Heart right ventricle (tissue), 16 donors: ENCODE measurements at regions not wholly inside any gene's neighbourhood (a gene's known extent, or its start where the extent isn't known, plus 50 kb on each side); places are given as distances from the start of the nearest gene placed in this dataset.
"Not testable (repeated sequence)": the region's sequence is repeated elsewhere in the genome, so short reads cannot be mapped to it uniquely, and the experiment has no call there.

Experiments used
- ATAC-seq, 8 donors: fragments of 200-7000 bp; cut with Tn5 transposase; one replicate each; pipeline ENCODE4 v1.9.1; 2020; ENCODE audit warnings: mild to moderate bottlenecking in 8 of 8, moderate library complexity in 8 of 8, moderate number of reproducible peaks in 1 of 8
- DNase-seq, 2 donors: peaks; one replicate each; pipeline ENCODE4 v3.0.0-alpha.2; 2020
- H3K27ac ChIP-seq, 10 donors: fragments of 200-600 bp; sonication (generic) in 2 of 10; one replicate each; pipeline versions ENCODE4 v1.5.0 to v1.8.0; 2020 to 2022; ENCODE audit warnings: mild to moderate bottlenecking in 3 of 10
- H3K27me3 ChIP-seq, 7 donors: fragments of 200-600 bp; one replicate each; pipeline ENCODE4 v1.8.0; 2021 to 2022; ENCODE audit warnings: mild to moderate bottlenecking in 2 of 7
- H3K36me3 ChIP-seq, 9 donors: fragments of 200-600 bp; sonication (generic) in 1 of 9; one replicate each; pipeline versions ENCODE4 v1.5.0 to v1.8.0; 2020 to 2022; ENCODE audit warnings: mild to moderate bottlenecking in 2 of 9
- H3K4me1 ChIP-seq, 9 donors: fragments of 200-600 bp; sonication (generic) in 1 of 9; one replicate each; pipeline versions ENCODE4 v1.5.0 to v1.8.0; 2020 to 2022; ENCODE audit warnings: mild to moderate bottlenecking in 4 of 9
- H3K4me3 ChIP-seq, 10 donors: fragments of 200-600 bp; sonication (generic) in 2 of 10; one replicate each; pipeline versions ENCODE4 v1.5.0 to v1.8.0; 2020 to 2022; ENCODE audit warnings: mild to moderate bottlenecking in 7 of 10, moderate library complexity in 2 of 10
- H3K9me3 ChIP-seq, 11 donors: fragments of 200-600 bp in 10 of 11; sonication (generic) in 2 of 11; one replicate each; pipeline versions ENCODE4 v1.5.0 to v1.8.0; 2013 to 2022; ENCODE audit warnings: mild to moderate bottlenecking in 2 of 11, control low read depth in 1 of 11, moderate library complexity in 1 of 11
- CTCF ChIP-seq, 9 donors: fragments of 200-600 bp; sonication (generic) in 2 of 9; IDR thresholded peaks; one replicate each; pipeline versions ENCODE4 v1.5.0 to v1.8.0; 2021 to 2022; ENCODE audit warnings: antibody characterized with exemption in 9 of 9, mild to moderate bottlenecking in 5 of 9, moderate library complexity in 1 of 9
- WGBS, 2 donors: extraction: QIAGEN DNeasy Blood & Tissue Kit; methylation state at CpG; one replicate each; pipeline ENCODE4 v1.1.7; 2013; ENCODE audit warnings: inconsistent platforms in 1 of 2; 5-methylcytosine and 5-hydroxymethylcytosine counted together
- intact Hi-C, 10 donors: fragments of 100-400 bp; cut with DNase I; formaldehyde crosslinking; loops; one replicate each; pipeline versions ENCODE4 v1.11.1 to v1.14.2; 2022
- donor health status: Arrhythmogenic right ventricular cardiomyopathy.
- donor health status: ischemic (EF 13 %, LVEDD 7.1; RV severe dilation, severe dysfunction).
- donor health status: healthy with polysubstance abuse.
- donor health status: DM: no; HTN: yes; CAD: no.
- donor health status: DM: no; HTN: no; CAD: no.
- donor health status: ischemic (EF 25% LVEDD 6.9; RV normal size, moderate dysfunction).
- donor health status: ischemic (EF 25% LVEDD 5.7; RV mildly dilated, moderate dysfunction).
- donor health status: healthy.
- donor health status: DM: yes; HTN: yes; CAD: no.
- donor health status: Ischemic cardiomyopathy.
- donor health status: ischemic (EF 35%, LVEDD 5.7; RV mildly dilated, moderate dysfunction).
- donor health status: nonischemic (EF 11% LVEDD 7.7; RV severe dilation, severe dysfunction).
- donor health status: DM: yes; HTN: yes; CAD: no.
- donor health status: PGD.
- donor health status: ischemic (EF 29% LVEDD 5.4; RV normal size, mild dysfunction).
- donor health status: nonischemic (EF 23%, LVEDD 6.1; RV moderate dilation, normal function).

GRCh38 chr2:49755777-49756176 is 601.5 kb upstream of the FSHR start:
- DNase-seq (no peak), ATAC-seq (no peak)
- intact Hi-C loops, result no loop called here
- TF ChIP-seq CTCF (IDR thresholded peaks at IDR 0.05), result no peak
- Histone ChIP-seq H3K9me3 (no peaks in the 10 kb centered on the region), H3K4me1 (no peaks in the 10 kb centered on the region), H3K4me3 (no peak overlapping the region), H3K36me3 (no peaks in the 10 kb centered on the region), H3K27ac (no peak overlapping the region), H3K27me3 (no peaks in the 10 kb centered on the region)
- 94 to 97% methylated on average over 3 of the region's 3 CpGs for WGBS, 2 donors

GRCh38 chr2:49754381-49754780 is 600.1 kb upstream of the FSHR start:
- no peaks in the 10 kb centered on the region for H3K9me3 ChIP-seq
- no peak for TF ChIP-seq CTCF (IDR thresholded peaks at IDR 0.05)
- no peaks in the 10 kb centered on the region for H3K27me3 ChIP-seq
- DNase-seq (no peak), ATAC-seq (no peak)
- no peak overlapping the region for H3K4me3 ChIP-seq
- WGBS, 2 donors, result 65 to 74% methylated on average over 3 of the region's 3 CpGs
- intact Hi-C loops, result no loop called here
- no peak overlapping the region for H3K27ac ChIP-seq
- H3K4me1 ChIP-seq, result no peaks in the 10 kb centered on the region
- H3K36me3 ChIP-seq, result no peaks in the 10 kb centered on the region

GRCh38 chr2:49753344-49753985 is 599.1 kb upstream of the FSHR start:
- TF ChIP-seq CTCF (IDR thresholded peaks at IDR 0.05), result no peak
- Histone ChIP-seq H3K4me3 (no peak overlapping the region), H3K27me3 (no peaks in the 10 kb centered on the region), H3K9me3 (no peaks in the 10 kb centered on the region), H3K27ac (no peak overlapping the region), H3K4me1 (no peaks in the 10 kb centered on the region), H3K36me3 (no peaks in the 10 kb centered on the region)
- DNase-seq (no peak), ATAC-seq (no peak)
- 43 to 54% methylated on average over 8 of the region's 8 CpGs for WGBS, 2 donors
- intact Hi-C loops, result no loop called here

- intact Hi-C loops, result no loop called here
- H3K27me3 ChIP-seq, result no peaks in the 10 kb centered on the region
- H3K4me1 ChIP-seq, result no peaks in the 10 kb centered on the region
- DNase-seq, result no peak
- ATAC-seq, result no peak
- no peaks in the 10 kb centered on the region for H3K36me3 ChIP-seq
- WGBS, 2 donors, result 77 to 89% methylated on average over 2 of the region's 2 CpGs
- H3K27ac ChIP-seq, result no peak overlapping the region
- no peak overlapping the region for H3K4me3 ChIP-seq
- TF ChIP-seq CTCF (IDR thresholded peaks at IDR 0.05), result no peak
- H3K9me3 ChIP-seq, result peaks cover 0 to 12% (median 0%) of the 10 kb centered on the region in 11 donors
Observed at GRCh38 chr2:49737606-49738005, 583.3 kb upstream of the FSHR start.

GRCh38 chr2:49732924-49733323 is 578.6 kb upstream of the FSHR start:
- 82 to 88% methylated on average over 4 of the region's 4 CpGs for WGBS, 2 donors
- H3K4me3 ChIP-seq, H3K36me3 ChIP-seq, H3K27me3 ChIP-seq, H3K4me1 ChIP-seq, ATAC-seq, DNase-seq, intact Hi-C loops, H3K27ac ChIP-seq: not testable (repeated sequence)
- H3K9me3 ChIP-seq, result peaks cover 0 to 16% (median 0%) of the 10 kb centered on the region in 11 donors
